Keratinocyte (primary cell): ENCODE measurements at regions not wholly inside any gene's neighbourhood (a gene's known extent, or its start where the extent isn't known, plus 50 kb on each side); places are given as distances from the start of the nearest gene placed in this dataset.

Source experiments
- DNase-seq: peaks from one replicate; pipeline ENCODE4 v3.0.0-alpha.2; 2011; ENCODE audit warnings: low read depth, missing footprints, low spot score
- FAIRE-seq: peaks from 2 replicates; lab custom pipeline; 2011; peaks lifted over from hg19 to GRCh38; lab: Jason Lieb, UNC
- H2AFZ ChIP-seq: 2 replicates; pipeline ENCODE4 v1.6.0; 2012; ENCODE audit warnings: low read length, control low read depth, inconsistent platforms; ENCODE audit not compliant: control insufficient read depth
- H3K27ac ChIP-seq: 2 replicates; pipeline ENCODE4 v1.5.1; 2011; ENCODE audit warnings: low read length; ENCODE audit not compliant: control insufficient read depth, insufficient read depth
- H3K27me3 ChIP-seq: 3 replicates; pipeline ENCODE4 v1.6.0; 2011; ENCODE audit warnings: low read length; ENCODE audit not compliant: control insufficient read depth, insufficient read depth; ENCODE audit errors: extremely low read depth
- H3K36me3 ChIP-seq, 2 experiments: 2 replicates in 1 of 2; 3 replicates in 1 of 2; pipeline ENCODE4 v1.5.1; 2011; ENCODE audit warnings: low read length in 2 of 2, mild to moderate bottlenecking in 1 of 2; ENCODE audit not compliant: control insufficient read depth in 2 of 2, insufficient read depth in 2 of 2; ENCODE audit errors: extremely low read depth in 1 of 2
- H3K4me1 ChIP-seq: 3 replicates; pipeline ENCODE4 v1.5.1; 2011; ENCODE audit warnings: low read length; ENCODE audit not compliant: control insufficient read depth, insufficient read depth; ENCODE audit errors: extremely low read depth
- H3K4me2 ChIP-seq: 3 replicates; pipeline ENCODE4 v1.6.0; 2011; ENCODE audit warnings: low read depth, low read length; ENCODE audit not compliant: control insufficient read depth, insufficient read depth; ENCODE audit errors: extremely low read depth
- H3K4me3 ChIP-seq, 3 experiments: fragments of 200-600 bp in 1 of 3; sonication (generic) in 1 of 3; 2 replicates in 2 of 3; 3 replicates in 1 of 3; pipeline ENCODE4 v1.5.1; 2011 to 2016; ENCODE audit warnings: low read length in 3 of 3, mild to moderate bottlenecking in 3 of 3, control low read depth in 2 of 3, inconsistent platforms in 1 of 3, low read depth in 1 of 3, mixed read lengths in 1 of 3, mixed run types in 1 of 3, moderate library complexity in 1 of 3; ENCODE audit not compliant: control insufficient read depth in 2 of 3, insufficient read depth in 2 of 3; ENCODE audit errors: extremely low read depth in 1 of 3
- H3K79me2 ChIP-seq: 2 replicates; pipeline ENCODE4 v1.6.0; 2012; ENCODE audit warnings: low read length; ENCODE audit not compliant: control insufficient read depth, insufficient read depth
- H3K9ac ChIP-seq: 3 replicates; pipeline ENCODE4 v1.6.0; 2011; ENCODE audit warnings: low read length; ENCODE audit not compliant: control insufficient read depth, insufficient read depth; ENCODE audit errors: extremely low read depth
- H3K9me1 ChIP-seq: 3 replicates; pipeline ENCODE4 v1.6.0; 2011; ENCODE audit warnings: low read length; ENCODE audit not compliant: control insufficient read depth, insufficient read depth; ENCODE audit errors: extremely low read depth
- H3K9me3 ChIP-seq: 2 replicates; pipeline ENCODE4 v1.5.1; 2012; ENCODE audit warnings: low read depth, low read length; ENCODE audit not compliant: control insufficient read depth
- H4K20me1 ChIP-seq: 3 replicates; pipeline ENCODE4 v1.6.0; 2011; ENCODE audit warnings: low read length; ENCODE audit not compliant: control insufficient read depth, insufficient read depth; ENCODE audit errors: extremely low read depth
- EZH2 ChIP-seq: IDR thresholded peaks from one replicate; pipeline ENCODE4 v1.6.1; 2012; ENCODE audit warnings: inconsistent platforms, mild to moderate bottlenecking, low read length, moderate library complexity
- dilution Hi-C: fragments of 300-500 bp; cut with MboI; formaldehyde crosslinking; loops from one replicate; pipeline ENCODE4 v1.7.0; 2020; ENCODE audit warnings: low sequenced_read_pairs; ENCODE audit not compliant: extremely low pct_ligation_motif_present
- TF ChIP-seq, protein P1 (sequence below), 3 experiments: IDR thresholded peaks in 1 of 3; conservative IDR thresholded peaks in 1 of 3; optimal IDR thresholded peaks in 1 of 3; 2 replicates in 2 of 3; 3 replicates in 1 of 3; pipeline versions ENCODE3 to v1.5.1; 2011; ENCODE audit warnings: low read length in 3 of 3, mild to moderate bottlenecking in 3 of 3, moderate library complexity in 2 of 3, control low read depth in 1 of 3, inconsistent platforms in 1 of 3; ENCODE audit not compliant: insufficient read depth in 2 of 3; ENCODE audit errors: extremely low read depth in 1 of 3

DNA sequence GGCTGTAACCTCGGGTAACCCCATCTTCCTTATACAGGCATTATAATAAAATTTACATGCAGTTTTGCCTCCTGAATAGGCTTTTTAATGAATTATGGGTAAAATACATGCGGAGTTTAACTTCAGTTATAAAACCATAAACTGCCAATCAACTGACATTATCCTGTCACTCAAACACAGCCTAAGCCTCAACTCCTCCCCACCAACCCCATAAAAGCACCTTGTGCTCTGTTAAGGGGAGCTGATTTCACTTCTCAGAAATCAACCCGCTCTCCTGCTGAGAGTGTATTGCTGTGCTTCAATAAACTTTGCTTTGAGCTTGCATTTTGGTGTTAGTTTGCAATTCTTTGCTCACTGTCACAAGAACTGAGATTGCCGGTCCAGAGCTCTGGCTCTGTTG lies 1812.2 kb downstream of the BRINP3 start:
- Histone ChIP-seq H3K9me1 (no peaks in the 10 kb centered on the region), H3K36me3 (no peaks in the 10 kb centered on the region), H2AFZ (no peak overlapping the region), H4K20me1 (no peaks in the 10 kb centered on the region), H3K79me2 (no peaks in the 10 kb centered on the region), H3K4me2 (no peak overlapping the region), H3K27ac (no peak overlapping the region), H3K4me1 (no peaks in the 10 kb centered on the region), H3K4me3 (no peak overlapping the region), H3K9ac (no peak overlapping the region), H3K9me3 (no peaks in the 10 kb centered on the region), H3K27me3 (no peaks in the 10 kb centered on the region)
- TF ChIP-seq, protein P1, sequence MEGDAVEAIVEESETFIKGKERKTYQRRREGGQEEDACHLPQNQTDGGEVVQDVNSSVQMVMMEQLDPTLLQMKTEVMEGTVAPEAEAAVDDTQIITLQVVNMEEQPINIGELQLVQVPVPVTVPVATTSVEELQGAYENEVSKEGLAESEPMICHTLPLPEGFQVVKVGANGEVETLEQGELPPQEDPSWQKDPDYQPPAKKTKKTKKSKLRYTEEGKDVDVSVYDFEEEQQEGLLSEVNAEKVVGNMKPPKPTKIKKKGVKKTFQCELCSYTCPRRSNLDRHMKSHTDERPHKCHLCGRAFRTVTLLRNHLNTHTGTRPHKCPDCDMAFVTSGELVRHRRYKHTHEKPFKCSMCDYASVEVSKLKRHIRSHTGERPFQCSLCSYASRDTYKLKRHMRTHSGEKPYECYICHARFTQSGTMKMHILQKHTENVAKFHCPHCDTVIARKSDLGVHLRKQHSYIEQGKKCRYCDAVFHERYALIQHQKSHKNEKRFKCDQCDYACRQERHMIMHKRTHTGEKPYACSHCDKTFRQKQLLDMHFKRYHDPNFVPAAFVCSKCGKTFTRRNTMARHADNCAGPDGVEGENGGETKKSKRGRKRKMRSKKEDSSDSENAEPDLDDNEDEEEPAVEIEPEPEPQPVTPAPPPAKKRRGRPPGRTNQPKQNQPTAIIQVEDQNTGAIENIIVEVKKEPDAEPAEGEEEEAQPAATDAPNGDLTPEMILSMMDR (optimal IDR thresholded peaks at IDR 0.05 in 1 of 3, IDR thresholded peaks at IDR 0.05 in 1 of 3, conservative IDR thresholded peaks at IDR 0.05 in 1 of 3; ENCODE audit: extremely low read depth in 1 of 3, insufficient read depth in 2 of 3, low read length in 3 of 3): no peak
- no peak for TF ChIP-seq EZH2
- no peak for FAIRE-seq
- DNase-seq: no peak
- dilution Hi-C loops: no loop called here

DNA sequence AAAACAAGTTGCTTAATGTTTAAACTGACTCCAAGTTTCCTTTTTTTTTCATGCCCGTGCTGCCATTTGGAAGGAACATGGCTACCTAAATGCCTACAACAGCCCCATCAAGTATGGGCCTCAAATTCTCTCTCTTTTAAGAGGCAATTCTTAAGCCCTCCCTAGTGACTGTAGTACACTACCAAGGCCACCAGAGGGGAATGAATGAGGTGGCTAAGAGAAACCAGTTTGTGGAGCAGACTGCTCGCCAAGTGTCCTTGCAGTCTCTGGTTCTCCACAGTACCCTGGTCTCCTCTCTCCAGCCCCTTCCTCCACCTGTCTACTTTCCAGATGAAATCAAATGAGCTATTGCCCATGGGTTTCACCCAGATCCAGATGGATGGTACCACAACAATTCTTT lies 1809.6 kb downstream of the BRINP3 start:
- Histone ChIP-seq H2AFZ (no peak overlapping the region), H3K9me3 (no peaks in the 10 kb centered on the region), H3K36me3 (no peaks in the 10 kb centered on the region), H3K9ac (no peak overlapping the region), H3K9me1 (no peaks in the 10 kb centered on the region), H3K4me3 (no peak overlapping the region), H3K27ac (no peak overlapping the region), H4K20me1 (no peaks in the 10 kb centered on the region), H3K79me2 (no peaks in the 10 kb centered on the region), H3K4me2 (no peak overlapping the region), H3K4me1 (no peaks in the 10 kb centered on the region), H3K27me3 (no peaks in the 10 kb centered on the region)
- DNase-seq: no peak
- FAIRE-seq: no peak
- dilution Hi-C loops: no loop called here
- no peak for TF ChIP-seq EZH2
- TF ChIP-seq, protein P1 (optimal IDR thresholded peaks at IDR 0.05 in 1 of 3, IDR thresholded peaks at IDR 0.05 in 1 of 3, conservative IDR thresholded peaks at IDR 0.05 in 1 of 3; ENCODE audit: extremely low read depth in 1 of 3, insufficient read depth in 2 of 3, low read length in 3 of 3): peak in 1 of 3 experiments; percentile 8
